ENCODE measurements at regions not wholly inside any gene's neighbourhood (a gene's known extent, or its start where the extent isn't known, plus 50 kb on each side); places are given as distances from the start of the nearest gene placed in this dataset.

- no peak for DNase-seq
These were observed 97.4 kb upstream of the POU2AF2 start for GRCh38 chr11:111148121-111148520.

DNA sequence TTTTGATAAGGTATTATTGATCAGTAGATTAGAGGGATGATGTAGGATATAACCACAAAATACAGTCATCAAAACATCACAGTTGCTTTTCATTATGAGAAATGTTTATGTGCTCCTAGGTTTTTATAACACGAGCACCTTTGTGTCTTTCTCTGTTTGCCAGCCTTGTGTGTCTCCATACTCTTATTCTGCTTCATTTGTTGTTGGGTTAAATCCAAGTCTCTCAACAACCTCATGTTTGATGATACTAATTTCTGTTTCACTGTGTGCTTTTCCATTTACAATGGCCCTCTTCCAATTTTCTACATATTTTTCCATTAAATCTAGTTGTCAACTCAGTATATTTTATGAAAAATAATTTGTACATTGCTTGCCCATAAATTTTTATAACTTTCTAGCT lies 107.7 kb upstream of the POU2AF2 start:
- DNase-seq: no peak

DNA sequence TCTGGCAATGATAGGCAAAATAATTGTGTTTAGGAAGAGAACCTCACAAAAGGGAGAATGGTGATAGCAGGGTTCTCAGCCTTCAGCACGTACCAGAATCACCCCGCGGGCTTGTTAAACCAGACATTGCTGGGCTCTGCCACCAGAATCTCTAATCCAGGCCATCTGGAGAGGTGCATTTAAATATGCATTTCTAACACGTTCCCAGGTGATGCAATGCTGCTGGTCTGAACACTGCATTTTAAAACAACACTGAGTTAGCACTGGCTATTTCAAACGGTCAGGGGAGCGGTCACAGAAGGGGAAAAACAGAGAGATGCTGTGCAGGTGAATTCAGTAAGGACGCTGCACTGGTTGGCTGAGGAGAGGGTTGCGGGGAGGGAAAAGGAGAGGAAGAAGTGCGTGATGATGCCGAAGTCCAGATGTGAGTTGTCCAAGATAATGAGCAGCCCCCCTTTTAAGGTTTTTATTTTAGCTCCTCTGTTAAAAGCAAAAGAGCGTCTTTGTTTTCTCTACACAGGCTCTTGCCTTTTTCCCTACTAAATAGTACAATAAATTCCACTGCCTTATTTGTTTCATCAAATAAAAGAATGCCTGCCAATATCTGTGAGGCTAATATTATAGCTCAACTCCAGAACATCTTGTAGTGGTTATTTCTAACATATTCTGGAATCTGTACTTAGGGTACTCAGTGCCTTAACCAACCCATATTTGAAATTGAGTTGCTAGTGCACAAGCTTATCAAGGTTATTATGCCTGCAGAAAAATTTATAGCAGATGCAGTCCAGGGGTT lies 109.6 kb upstream of the POU2AF2 start:
- DNase-seq: no peak

GRCh38 chr11:111135101-111135500 lies 110.4 kb upstream of the POU2AF2 start:
- DNase-seq: no peak

DNA sequence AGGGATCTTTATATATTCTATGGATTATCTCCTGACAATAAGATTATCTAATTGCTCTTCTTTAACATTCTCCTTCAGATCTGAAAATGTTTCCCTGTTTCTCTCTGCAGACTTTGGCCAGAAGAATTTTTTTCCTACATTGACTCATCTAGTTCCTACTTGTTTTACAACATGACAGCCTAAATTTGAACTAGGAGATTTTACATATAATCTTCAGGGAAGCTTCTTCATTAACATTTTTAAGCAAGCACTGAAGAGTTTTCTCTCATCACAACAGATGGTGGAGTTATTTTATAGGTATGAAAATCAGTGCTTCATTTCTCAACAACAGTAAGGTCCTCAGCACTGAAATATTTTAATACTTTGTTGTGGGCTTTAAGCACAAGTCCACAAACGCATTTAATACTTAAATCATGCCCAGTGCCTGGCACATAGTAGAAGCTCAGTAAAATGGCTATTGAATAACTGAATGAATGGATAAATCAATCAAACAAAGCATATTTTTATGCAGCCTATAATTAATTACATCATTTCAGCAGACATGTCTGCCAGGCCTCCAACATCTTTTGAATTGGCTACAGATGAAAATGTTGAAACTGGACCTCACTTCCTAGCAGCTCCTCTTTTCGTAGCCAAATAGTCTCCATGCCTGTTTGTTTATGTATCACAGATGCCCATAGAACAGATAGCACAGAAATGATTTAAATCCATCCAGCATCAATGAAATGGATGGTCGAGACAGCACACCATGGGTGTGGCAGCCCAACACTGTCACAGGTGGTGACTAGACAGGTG lies 117.3 kb upstream of the POU2AF2 start:
- DNase-seq: no peak

DNA sequence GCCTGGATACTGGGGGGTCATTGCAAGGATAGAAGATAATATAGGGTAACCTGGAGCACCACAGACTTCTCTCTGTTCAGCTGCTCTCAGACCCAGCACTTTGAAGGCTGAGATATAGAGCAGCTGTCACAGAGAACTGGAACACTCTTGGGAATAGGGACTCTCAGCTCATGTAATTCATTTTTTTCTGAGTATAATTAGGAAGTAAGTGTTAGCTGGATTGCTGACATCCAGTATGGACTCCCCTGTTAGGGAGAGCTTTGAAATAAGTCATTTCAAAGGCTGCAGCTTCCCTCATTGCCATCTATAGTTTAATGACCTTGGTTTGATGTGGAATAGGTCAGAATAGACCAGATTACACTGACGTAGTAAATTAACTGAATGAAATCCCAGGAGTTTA lies 120.8 kb upstream of the POU2AF2 start:
- DNase-seq: no peak

- DNase-seq: peak in 14 of 56 donors; percentile 1 to 50 (median 6)
These were observed 121.8 kb upstream of the POU2AF2 start for GRCh38 chr11:111123463-111124398.

- DNase-seq: no peak
These were observed 124.7 kb upstream of the POU2AF2 start for GRCh38 chr11:111120696-111121302.

DNA sequence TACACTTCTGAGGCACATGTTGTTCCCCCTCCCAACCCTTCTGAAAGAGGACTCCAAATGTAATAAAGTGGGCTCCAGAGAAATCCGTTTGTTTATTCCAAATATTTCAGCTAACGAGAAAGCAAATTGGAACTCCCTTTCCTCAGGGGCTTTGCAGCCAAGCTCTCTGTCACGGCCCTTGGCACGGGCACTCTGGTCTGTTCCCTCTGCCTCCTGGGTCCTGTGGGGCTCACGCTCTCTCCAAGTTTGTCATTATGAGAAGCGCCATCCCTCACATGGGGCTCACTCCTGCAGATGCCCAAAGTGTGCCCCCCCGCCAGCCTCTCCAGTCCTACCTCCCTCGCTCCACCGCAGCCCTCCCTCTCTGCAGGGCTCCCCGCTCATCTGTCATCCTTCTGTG lies 125.4 kb upstream of the POU2AF2 start:
- DNase-seq: no peak

DNA sequence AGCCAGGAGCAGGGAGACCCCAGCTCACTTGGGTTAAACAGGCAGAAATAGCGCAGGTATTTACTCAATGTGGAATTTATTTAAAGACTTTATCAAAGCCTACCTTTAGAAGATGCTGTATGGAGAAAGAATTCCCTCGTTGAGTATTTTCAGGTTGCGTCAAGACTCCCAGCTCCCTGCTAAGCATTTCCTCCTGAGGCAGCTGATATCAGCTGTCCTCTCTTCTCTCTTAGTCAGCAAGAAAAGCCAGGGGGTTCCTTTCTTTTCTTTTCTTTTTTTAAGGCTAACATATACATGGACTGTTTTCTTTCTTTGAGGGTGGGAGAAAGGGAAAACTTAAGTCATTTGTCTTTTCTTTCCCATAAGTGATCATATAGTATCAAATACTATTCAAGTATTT lies 125.8 kb upstream of the POU2AF2 start:
- no peak for DNase-seq

GRCh38 chr11:111115890-111116289 lies 129.6 kb upstream of the POU2AF2 start:
- no peak for DNase-seq

DNA sequence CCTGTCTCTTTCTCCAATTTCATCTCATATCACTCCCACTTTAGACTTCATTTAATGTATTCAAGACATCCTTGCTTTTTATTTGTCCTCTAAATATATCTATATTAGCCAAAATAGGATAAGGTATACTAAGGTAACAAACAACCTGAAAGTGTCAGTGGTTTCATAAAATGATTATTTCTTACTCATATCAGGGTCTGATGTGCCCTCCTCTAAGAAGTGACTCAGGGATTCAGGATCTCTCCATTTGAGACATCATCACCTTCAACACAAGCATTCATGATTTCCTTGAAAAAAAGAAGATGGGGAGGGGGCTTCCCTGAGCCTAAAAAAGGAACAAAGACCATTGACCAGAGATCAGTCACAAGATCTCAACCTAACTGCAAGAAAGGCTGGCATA lies 131.4 kb upstream of the POU2AF2 start:
- DNase-seq: no peak

- DNase-seq: no peak
These were observed 132.9 kb upstream of the POU2AF2 start for GRCh38 chr11:111112614-111113013.

DNA sequence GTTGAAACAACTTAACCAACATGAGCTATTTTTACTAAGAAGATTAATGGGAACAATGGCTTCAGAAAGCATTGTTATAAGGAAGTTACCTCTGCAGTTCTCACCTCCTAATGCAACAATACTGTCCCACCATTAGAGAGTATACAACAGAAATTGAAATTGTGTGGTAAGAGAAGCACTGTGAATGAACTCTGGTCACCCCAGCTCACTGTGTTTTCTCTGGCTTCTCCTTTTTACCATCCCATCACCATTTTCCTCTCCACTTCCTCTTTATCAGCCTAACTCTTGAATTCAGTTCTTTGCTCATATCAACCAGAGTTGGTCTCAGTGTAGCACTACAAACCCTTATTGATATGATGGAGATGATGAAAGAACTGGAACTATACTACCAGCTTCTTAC lies 138.0 kb upstream of the POU2AF2 start:
- no peak for DNase-seq

DNA sequence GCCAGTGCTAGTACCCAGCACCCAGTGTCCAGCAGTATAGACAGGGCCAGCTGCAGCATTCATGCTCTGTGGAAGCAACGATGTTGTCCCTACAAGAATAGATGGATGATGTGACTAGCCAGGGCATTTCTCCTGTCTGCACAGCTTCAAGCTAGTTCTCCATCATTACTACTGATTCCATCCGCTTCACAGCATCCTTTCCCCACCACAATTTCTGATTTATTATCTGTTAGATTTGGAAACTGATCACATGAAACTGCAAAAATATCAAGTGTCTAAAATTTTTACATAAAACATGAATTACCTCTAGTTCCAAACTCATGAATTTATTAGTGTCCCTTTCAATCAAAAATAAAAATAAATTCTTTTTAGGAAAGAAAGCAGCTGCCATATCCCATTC lies 138.9 kb upstream of the POU2AF2 start:
- DNase-seq: no peak

DNA sequence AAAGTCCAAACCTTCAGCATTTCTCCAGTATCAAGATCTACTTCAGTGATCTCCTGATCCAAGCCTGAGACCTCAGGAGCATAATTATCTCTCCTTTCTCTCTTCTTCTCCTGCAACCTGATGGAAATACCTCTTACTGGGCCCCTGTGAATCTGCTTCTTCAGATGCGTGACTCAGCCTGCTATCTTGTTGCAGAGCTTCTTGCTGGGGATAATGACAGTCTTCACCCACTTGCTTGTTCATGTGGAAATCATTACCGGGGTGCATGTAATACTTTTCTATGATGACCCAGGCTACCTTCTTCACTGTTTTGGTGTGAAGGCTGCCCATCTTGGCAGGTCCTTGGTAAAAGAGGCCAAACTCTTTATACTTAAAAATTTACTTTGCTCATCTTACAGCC lies 140.0 kb upstream of the POU2AF2 start:
- no peak for DNase-seq

- no peak for DNase-seq
These were observed 141.3 kb upstream of the POU2AF2 start for GRCh38 chr11:111104185-111104584.

GRCh38 chr11:111101881-111102280 lies 143.6 kb upstream of the POU2AF2 start:
- no peak for DNase-seq

DNA sequence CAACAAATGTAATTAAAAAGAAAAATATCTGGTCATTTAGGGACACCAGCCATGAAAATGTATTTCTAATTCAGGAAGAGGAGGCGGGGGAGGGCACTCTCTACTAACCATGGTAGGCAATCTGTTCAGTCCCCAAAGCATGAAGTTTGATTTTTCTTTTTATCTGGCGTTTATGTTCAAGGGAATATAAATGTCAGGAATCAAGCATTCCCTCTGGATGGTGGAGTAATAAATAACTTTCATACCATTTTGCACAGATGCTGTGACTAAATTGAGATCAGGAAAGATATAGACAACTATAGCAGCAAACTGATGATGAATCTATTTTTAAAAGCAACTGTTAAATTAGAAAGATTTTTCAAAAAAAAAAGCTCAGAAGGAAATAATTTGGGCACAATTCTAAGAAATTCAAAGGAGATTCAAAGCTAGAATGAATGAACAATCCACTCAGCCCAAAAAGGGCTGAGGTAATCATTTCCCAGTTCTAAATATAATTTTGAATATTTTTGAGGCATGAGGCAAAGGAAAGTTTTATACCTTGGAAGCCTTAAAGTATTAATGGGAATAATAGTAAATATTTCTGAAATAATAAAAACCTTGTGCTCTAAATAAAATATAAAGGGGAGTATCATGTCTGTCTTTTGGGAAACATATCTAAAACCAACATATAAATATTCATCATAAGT lies 146.4 kb upstream of the POU2AF2 start:
- DNase-seq: no peak

DNA sequence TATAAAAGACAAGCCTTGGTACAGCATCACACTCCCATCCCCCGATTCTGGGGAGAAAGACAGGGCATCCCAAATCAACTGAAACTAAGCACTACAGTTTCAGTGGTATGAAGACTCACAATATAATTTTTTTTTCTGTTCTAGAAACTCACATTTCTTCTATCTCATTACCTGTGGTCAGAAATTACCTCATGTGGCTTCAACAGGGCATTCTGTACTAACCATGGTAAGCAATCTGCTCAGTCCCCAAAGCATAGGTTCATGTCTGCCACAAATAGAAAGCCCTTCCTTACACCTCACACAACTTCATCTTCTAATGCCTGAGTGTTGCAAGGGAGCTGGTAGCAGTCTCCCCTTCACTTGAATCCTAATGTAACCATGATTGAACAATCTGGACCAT lies 147.4 kb upstream of the POU2AF2 start:
- DNase-seq: no peak

DNA sequence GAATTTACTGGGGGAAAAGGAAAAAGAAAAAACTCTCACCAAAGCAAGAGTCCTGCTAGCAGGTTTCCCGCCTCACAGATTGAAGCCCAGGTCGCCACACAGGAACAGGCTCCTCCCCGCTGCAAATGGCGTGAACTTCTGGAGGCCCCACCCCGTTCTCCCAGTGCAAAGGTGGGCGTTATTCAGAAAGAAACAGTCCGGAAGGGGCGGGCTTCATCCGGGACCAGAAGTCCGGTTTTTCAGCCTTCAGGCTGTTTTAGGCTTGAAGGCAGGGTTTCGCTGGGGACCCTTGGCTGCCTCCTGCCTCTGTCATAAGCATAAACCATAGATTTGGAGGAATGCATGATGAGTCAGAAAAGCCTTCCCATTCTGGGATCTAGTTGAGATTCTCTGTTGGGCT lies 148.3 kb upstream of the POU2AF2 start:
- no peak for DNase-seq

All from amygdala (tissue), 56 donors.